Skeletal muscle satellite cell (primary cell): ENCODE measurements at regions not wholly inside any gene's neighbourhood (a gene's known extent, or its start where the extent isn't known, plus 50 kb on each side); places are given as distances from the start of the nearest gene placed in this dataset.

ENCODE experiments used
- H3K27me3 ChIP-seq: 2 replicates; pipeline ENCODE4 v1.7.0; 2013; ENCODE audit warnings: low read length; ENCODE audit not compliant: control insufficient read depth, insufficient read depth
- H3K36me3 ChIP-seq: 2 replicates; pipeline ENCODE4 v1.7.0; 2013; ENCODE audit warnings: mild to moderate bottlenecking, control low read depth, low read length; ENCODE audit not compliant: insufficient read depth
- H3K4me1 ChIP-seq: 2 replicates; pipeline ENCODE4 v1.7.0; 2013; ENCODE audit warnings: low read length; ENCODE audit not compliant: control insufficient read depth, insufficient read depth
- H3K4me2 ChIP-seq: 2 replicates; pipeline ENCODE4 v1.7.0; 2013; ENCODE audit warnings: mild to moderate bottlenecking, low read length
- H3K4me3 ChIP-seq: 2 replicates; pipeline ENCODE4 v1.7.0; 2013; ENCODE audit warnings: low read length
- H3K9ac ChIP-seq: 2 replicates; pipeline ENCODE4 v1.7.0; 2013; ENCODE audit warnings: mild to moderate bottlenecking, low read depth, low read length, moderate library complexity
- H3K9me3 ChIP-seq: replicated peaks from 2 replicates; pipeline ENCODE4 v1.7.0; 2013; ENCODE audit warnings: mild to moderate bottlenecking, control low read depth, low read length

- no peaks in the 10 kb centered on the region for H3K27me3 ChIP-seq
- H3K36me3 ChIP-seq = no peaks in the 10 kb centered on the region
- H3K4me1 ChIP-seq = no peaks in the 10 kb centered on the region
- no peak overlapping the region for H3K4me3 ChIP-seq
- no peaks in the 10 kb centered on the region for H3K9me3 ChIP-seq
- no peak overlapping the region for H3K4me2 ChIP-seq
- H3K9ac ChIP-seq = no peak overlapping the region
Measured at GRCh38 chr6:104500265-104500664, 359.5 kb downstream of the HACE1 start.

- no peak overlapping the region for H3K4me3 ChIP-seq
- no peaks in the 10 kb centered on the region for H3K9me3 ChIP-seq
- H3K9ac ChIP-seq = no peak overlapping the region
- H3K27me3 ChIP-seq = no peaks in the 10 kb centered on the region
- no peaks in the 10 kb centered on the region for H3K36me3 ChIP-seq
- H3K4me1 ChIP-seq = no peaks in the 10 kb centered on the region
- H3K4me2 ChIP-seq = no peak overlapping the region
Measured at GRCh38 chr6:104486035-104486434, 373.7 kb downstream of the HACE1 start.

GRCh38 chr6:104484626-104485025, 375.1 kb downstream of the HACE1 start:
- H3K4me2 ChIP-seq = no peak overlapping the region
- no peak overlapping the region for H3K9ac ChIP-seq
- H3K27me3 ChIP-seq = no peaks in the 10 kb centered on the region
- H3K4me3 ChIP-seq = no peak overlapping the region
- H3K4me1 ChIP-seq = no peaks in the 10 kb centered on the region
- no peaks in the 10 kb centered on the region for H3K9me3 ChIP-seq
- no peaks in the 10 kb centered on the region for H3K36me3 ChIP-seq

- Histone ChIP-seq H3K36me3 (no peaks in the 10 kb centered on the region), H3K4me1 (no peaks in the 10 kb centered on the region), H3K9ac (no peak overlapping the region), H3K4me2 (no peak overlapping the region), H3K27me3 (no peaks in the 10 kb centered on the region), H3K4me3 (no peak overlapping the region), H3K9me3 (no peaks in the 10 kb centered on the region)
Measured at GRCh38 chr6:104484191-104484590, 375.5 kb downstream of the HACE1 start.

- Histone ChIP-seq H3K4me2 (no peak overlapping the region), H3K9ac (no peak overlapping the region), H3K27me3 (no peaks in the 10 kb centered on the region), H3K4me3 (no peak overlapping the region), H3K9me3 (no peaks in the 10 kb centered on the region), H3K4me1 (no peaks in the 10 kb centered on the region), H3K36me3 (no peaks in the 10 kb centered on the region)
Measured at GRCh38 chr6:104483225-104483834, 376.4 kb downstream of the HACE1 start.

- Histone ChIP-seq H3K9me3 (no peaks in the 10 kb centered on the region), H3K4me1 (no peaks in the 10 kb centered on the region), H3K9ac (no peak overlapping the region), H3K27me3 (no peaks in the 10 kb centered on the region), H3K36me3 (no peaks in the 10 kb centered on the region), H3K4me3 (no peak overlapping the region), H3K4me2 (no peak overlapping the region)
Measured at GRCh38 chr6:104477569-104477968, 382.1 kb downstream of the HACE1 start.

GRCh38 chr6:104473021-104473429, 386.7 kb downstream of the HACE1 start:
- Histone ChIP-seq H3K27me3 (no peaks in the 10 kb centered on the region), H3K4me2 (no peak overlapping the region), H3K36me3 (no peaks in the 10 kb centered on the region), H3K4me1 (no peaks in the 10 kb centered on the region), H3K4me3 (no peak overlapping the region), H3K9ac (no peak overlapping the region), H3K9me3 (no peaks in the 10 kb centered on the region)

- H3K27me3 ChIP-seq = no peaks in the 10 kb centered on the region
Measured at GRCh38 chr6:104472021-104472901, 387.5 kb downstream of the HACE1 start.

GRCh38 chr6:104466306-104466705, 393.4 kb downstream of the HACE1 start:
- Histone ChIP-seq H3K27me3 (no peaks in the 10 kb centered on the region), H3K4me2 (no peak overlapping the region)

More at GRCh38 chr6:104472021-104472901, 387.5 kb downstream of the HACE1 start:
- no peaks in the 10 kb centered on the region for H3K9me3 ChIP-seq
- H3K4me2 ChIP-seq = no peak overlapping the region
- H3K36me3 ChIP-seq = no peaks in the 10 kb centered on the region
- no peak overlapping the region for H3K4me3 ChIP-seq
- H3K9ac ChIP-seq = no peak overlapping the region
- H3K4me1 ChIP-seq = no peaks in the 10 kb centered on the region

GRCh38 chr6:104462811-104463599, 396.7 kb downstream of the HACE1 start:
- no peak overlapping the region for H3K9ac ChIP-seq
- H3K4me3 ChIP-seq = no peak overlapping the region
- no peaks in the 10 kb centered on the region for H3K36me3 ChIP-seq
- no peaks in the 10 kb centered on the region for H3K4me1 ChIP-seq
- H3K9me3 ChIP-seq = no peaks in the 10 kb centered on the region
- H3K27me3 ChIP-seq = no peaks in the 10 kb centered on the region
- H3K4me2 ChIP-seq = no peak overlapping the region

More at GRCh38 chr6:104466306-104466705, 393.4 kb downstream of the HACE1 start:
- Histone ChIP-seq H3K36me3 (no peaks in the 10 kb centered on the region), H3K9ac (no peak overlapping the region), H3K9me3 (no peaks in the 10 kb centered on the region), H3K4me3 (no peak overlapping the region), H3K4me1 (no peaks in the 10 kb centered on the region)

GRCh38 chr6:104460738-104461483, 398.8 kb downstream of the HACE1 start:
- H3K9me3 ChIP-seq = no peaks in the 10 kb centered on the region
- H3K36me3 ChIP-seq = no peaks in the 10 kb centered on the region
- no peaks in the 10 kb centered on the region for H3K27me3 ChIP-seq
- no peak overlapping the region for H3K9ac ChIP-seq
- no peak overlapping the region for H3K4me3 ChIP-seq
- no peak overlapping the region for H3K4me2 ChIP-seq
- no peaks in the 10 kb centered on the region for H3K4me1 ChIP-seq
